ENCODE measurements at regions not wholly inside any gene's neighbourhood (a gene's known extent, or its start where the extent isn't known, plus 50 kb on each side); places are given as distances from the start of the nearest gene placed in this dataset.
"Not testable (repeated sequence)": the region's sequence is repeated elsewhere in the genome, so short reads cannot be mapped to it uniquely, and the experiment has no call there.

GRCh38 chr7:98705626-98706025, 88.5 kb downstream of the NPTX2 start:
- Histone ChIP-seq H3K4me3 (ENCODE audit: insufficient read depth, low read depth, low read length) (no peak overlapping the region), H3K27me3 (ENCODE audit: control insufficient read depth, insufficient read depth, low read length) (no peaks in the 10 kb centered on the region), H3K36me3 (replicated peaks; ENCODE audit: control insufficient read depth, insufficient read depth, low read length) (no peaks in the 10 kb centered on the region)
- no peak for DNase-seq

GRCh38 chr7:98707076-98707475, 90.0 kb downstream of the NPTX2 start:
- no peaks in the 10 kb centered on the region for H3K27me3 ChIP-seq (ENCODE audit: control insufficient read depth, insufficient read depth, low read length)
- no peak overlapping the region for H3K4me3 ChIP-seq (ENCODE audit: insufficient read depth, low read depth, low read length)
- no peak for DNase-seq
- H3K36me3 ChIP-seq (replicated peaks; ENCODE audit: control insufficient read depth, insufficient read depth, low read length) = no peaks in the 10 kb centered on the region

DNA sequence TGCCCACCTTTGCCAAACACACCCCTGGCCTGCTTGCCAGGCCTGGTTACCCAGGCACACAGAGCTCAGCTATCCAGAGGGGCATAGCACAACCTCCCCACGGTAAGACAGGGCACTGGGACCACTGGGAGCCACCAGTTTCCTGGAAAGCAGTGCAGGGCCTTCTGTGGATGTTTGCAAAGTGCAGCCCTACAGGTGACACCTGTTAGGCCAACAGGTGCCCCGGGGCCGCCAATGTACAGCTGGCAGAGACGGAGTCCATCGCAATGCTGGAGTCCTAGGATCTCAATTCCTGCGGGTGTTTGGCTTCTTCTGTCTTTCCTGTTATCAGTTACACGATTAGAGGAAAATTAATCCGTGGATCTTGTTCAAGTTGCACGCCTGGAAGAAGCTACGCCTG, 94.9 kb downstream of the NPTX2 start:
- Histone ChIP-seq H3K27me3 (ENCODE audit: control insufficient read depth, insufficient read depth, low read length) (no peaks in the 10 kb centered on the region), H3K4me3 (ENCODE audit: insufficient read depth, low read depth, low read length) (no peak overlapping the region), H3K36me3 (replicated peaks; ENCODE audit: control insufficient read depth, insufficient read depth, low read length) (no peaks in the 10 kb centered on the region)
- no peak for DNase-seq

- Histone ChIP-seq H3K4me3 (ENCODE audit: insufficient read depth, low read depth, low read length) (no peak overlapping the region), H3K36me3 (replicated peaks; ENCODE audit: control insufficient read depth, insufficient read depth, low read length) (no peaks in the 10 kb centered on the region), H3K27me3 (ENCODE audit: control insufficient read depth, insufficient read depth, low read length) (no peaks in the 10 kb centered on the region)
- DNase-seq = no peak
These were observed 96.2 kb downstream of the NPTX2 start for GRCh38 chr7:98713165-98713810.

GRCh38 chr7:98719396-98719795, 102.3 kb downstream of the NPTX2 start:
- no peak for DNase-seq
- no peaks in the 10 kb centered on the region for H3K27me3 ChIP-seq (ENCODE audit: control insufficient read depth, insufficient read depth, low read length)
- no peaks in the 10 kb centered on the region for H3K36me3 ChIP-seq (replicated peaks; ENCODE audit: control insufficient read depth, insufficient read depth, low read length)
- no peak overlapping the region for H3K4me3 ChIP-seq (ENCODE audit: insufficient read depth, low read depth, low read length)

GRCh38 chr7:98722402-98722801, 105.3 kb downstream of the NPTX2 start:
- no peak for DNase-seq
- Histone ChIP-seq H3K4me3 (ENCODE audit: insufficient read depth, low read depth, low read length) (no peak overlapping the region), H3K36me3 (replicated peaks; ENCODE audit: control insufficient read depth, insufficient read depth, low read length) (no peaks in the 10 kb centered on the region), H3K27me3 (ENCODE audit: control insufficient read depth, insufficient read depth, low read length) (no peaks in the 10 kb centered on the region)

- no peaks in the 10 kb centered on the region for H3K27me3 ChIP-seq (ENCODE audit: control insufficient read depth, insufficient read depth, low read length)
These were observed 107.5 kb downstream of the NPTX2 start for GRCh38 chr7:98724591-98724990.

DNA sequence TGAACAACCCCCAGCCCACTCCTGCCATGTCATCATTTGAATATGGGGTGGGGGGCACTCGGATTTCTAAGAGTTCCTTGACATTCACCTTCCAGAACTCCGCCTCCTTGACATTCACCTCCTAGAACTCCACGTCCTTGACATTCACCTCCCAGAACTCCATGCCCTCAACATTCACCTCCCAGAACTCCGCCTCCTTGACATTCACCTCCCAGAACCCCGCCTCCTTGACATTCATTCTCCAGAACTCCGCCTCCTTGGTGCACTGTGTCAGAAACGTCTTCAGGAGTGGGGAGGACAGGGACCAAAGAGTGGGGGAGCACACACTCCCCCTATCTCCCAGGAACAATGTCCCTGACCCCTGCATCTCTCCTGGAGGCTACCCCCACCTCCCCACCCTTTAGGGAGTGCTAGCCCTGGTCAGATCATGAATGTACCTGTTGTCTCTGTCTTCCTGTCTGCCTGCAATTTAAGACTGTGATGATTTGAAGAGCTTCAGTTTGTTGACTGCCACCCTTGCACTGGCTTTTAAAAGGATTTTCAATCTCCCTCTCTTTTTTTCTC, 110.1 kb downstream of the NPTX2 start:
- Histone ChIP-seq H3K36me3 (replicated peaks; ENCODE audit: control insufficient read depth, insufficient read depth, low read length) (no peaks in the 10 kb centered on the region), H3K4me3 (ENCODE audit: insufficient read depth, low read depth, low read length) (no peak overlapping the region), H3K27me3 (ENCODE audit: control insufficient read depth, insufficient read depth, low read length) (no peaks in the 10 kb centered on the region)
- peak; percentile 59 for DNase-seq

More at GRCh38 chr7:98724591-98724990, 107.5 kb downstream of the NPTX2 start:
- H3K36me3 ChIP-seq (replicated peaks; ENCODE audit: control insufficient read depth, insufficient read depth, low read length) = no peaks in the 10 kb centered on the region
- DNase-seq = no peak
- H3K4me3 ChIP-seq (ENCODE audit: insufficient read depth, low read depth, low read length) = no peak overlapping the region

DNA sequence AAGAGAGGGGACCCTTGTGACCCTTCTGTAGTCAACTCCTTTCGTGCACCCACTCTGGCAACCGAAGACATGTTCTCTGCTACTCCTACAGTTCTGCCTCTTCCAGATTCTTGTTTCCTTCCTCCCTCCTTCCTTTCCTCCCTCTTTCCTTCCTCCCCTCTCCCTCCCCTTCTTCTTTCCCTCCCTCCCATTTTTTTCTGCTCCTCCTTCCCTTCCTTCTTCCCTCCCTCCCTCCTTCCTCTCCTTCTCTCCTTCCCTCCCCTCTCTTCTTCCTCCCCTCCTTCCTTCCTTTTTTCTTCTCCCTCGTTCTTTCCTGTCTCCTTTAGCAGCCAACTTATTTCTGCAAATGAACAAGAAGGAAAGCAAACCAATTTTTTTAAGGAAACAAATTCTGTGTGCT, 111.5 kb downstream of the NPTX2 start:
- H3K36me3 ChIP-seq (replicated peaks; ENCODE audit: control insufficient read depth, insufficient read depth, low read length) = no peaks in the 10 kb centered on the region

DNA sequence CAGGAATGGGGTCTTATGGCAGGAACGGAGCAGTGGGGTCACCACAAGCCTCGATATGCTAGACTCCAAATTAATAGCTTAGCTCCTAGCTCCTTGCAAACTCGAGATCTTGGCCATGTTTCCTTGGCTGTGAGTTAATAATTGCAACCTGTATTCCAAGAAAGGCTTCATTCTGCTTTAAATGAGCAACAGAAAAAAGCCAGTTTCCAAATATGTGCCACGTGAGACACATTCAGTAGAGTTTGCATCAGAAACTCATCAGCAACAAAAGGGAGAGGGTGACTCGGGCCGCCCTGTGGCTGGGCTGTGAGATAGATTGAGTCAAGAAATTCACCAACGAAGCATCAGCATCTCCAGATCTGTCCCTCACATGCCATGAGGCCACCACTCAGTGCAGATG, 112.0 kb downstream of the NPTX2 start:
- no peak overlapping the region for H3K4me3 ChIP-seq (ENCODE audit: insufficient read depth, low read depth, low read length)
- no peaks in the 10 kb centered on the region for H3K36me3 ChIP-seq (replicated peaks; ENCODE audit: control insufficient read depth, insufficient read depth, low read length)
- H3K27me3 ChIP-seq (ENCODE audit: control insufficient read depth, insufficient read depth, low read length) = no peaks in the 10 kb centered on the region
- no peak for DNase-seq

More for the DNA sequence above, 111.5 kb downstream of the NPTX2 start:
- no peak for DNase-seq
- Histone ChIP-seq H3K4me3 (ENCODE audit: insufficient read depth, low read depth, low read length) (no peak overlapping the region), H3K27me3 (ENCODE audit: control insufficient read depth, insufficient read depth, low read length) (no peaks in the 10 kb centered on the region)

GRCh38 chr7:98730326-98730725, 113.2 kb downstream of the NPTX2 start:
- Histone ChIP-seq H3K27me3 (ENCODE audit: control insufficient read depth, insufficient read depth, low read length) (no peaks in the 10 kb centered on the region), H3K36me3 (replicated peaks; ENCODE audit: control insufficient read depth, insufficient read depth, low read length) (no peaks in the 10 kb centered on the region), H3K4me3 (ENCODE audit: insufficient read depth, low read depth, low read length) (no peak overlapping the region)
- DNase-seq = peak; percentile 64

- H3K36me3 ChIP-seq (replicated peaks; ENCODE audit: control insufficient read depth, insufficient read depth, low read length) = no peaks in the 10 kb centered on the region
- H3K4me3 ChIP-seq (ENCODE audit: insufficient read depth, low read depth, low read length) = no peak overlapping the region
- H3K27me3 ChIP-seq (ENCODE audit: control insufficient read depth, insufficient read depth, low read length) = no peaks in the 10 kb centered on the region
- no peak for DNase-seq
These were observed 114.6 kb downstream of the NPTX2 start for GRCh38 chr7:98731651-98732050.

DNA sequence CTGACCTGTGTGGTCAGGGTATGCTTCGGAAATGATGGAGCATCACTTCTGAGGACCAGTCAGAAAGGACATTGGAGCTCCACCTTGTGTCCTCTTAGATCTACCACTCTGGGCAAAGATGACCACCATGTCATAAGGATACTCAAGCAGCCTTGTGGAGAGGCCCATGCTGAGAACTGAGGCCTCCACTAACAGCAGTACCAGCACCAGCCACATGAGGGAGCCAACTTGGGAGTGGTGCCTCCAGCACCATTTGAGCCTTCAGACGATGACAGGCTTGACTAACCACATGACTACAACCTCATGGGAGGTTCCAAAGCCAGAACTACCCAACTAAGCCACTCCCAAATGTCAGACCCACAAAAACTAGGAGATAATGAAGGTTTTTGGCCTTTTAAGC, 116.0 kb downstream of the NPTX2 start:
- Histone ChIP-seq H3K4me3 (ENCODE audit: insufficient read depth, low read depth, low read length) (no peak overlapping the region), H3K27me3 (ENCODE audit: control insufficient read depth, insufficient read depth, low read length) (no peaks in the 10 kb centered on the region), H3K36me3 (replicated peaks; ENCODE audit: control insufficient read depth, insufficient read depth, low read length) (no peaks in the 10 kb centered on the region)
- DNase-seq = peak; percentile 87

GRCh38 chr7:98735801-98736200, 118.7 kb downstream of the NPTX2 start:
- Histone ChIP-seq H3K27me3 (ENCODE audit: control insufficient read depth, insufficient read depth, low read length) (no peaks in the 10 kb centered on the region), H3K36me3 (replicated peaks; ENCODE audit: control insufficient read depth, insufficient read depth, low read length) (no peaks in the 10 kb centered on the region), H3K4me3 (ENCODE audit: insufficient read depth, low read depth, low read length) (no peak overlapping the region)
- no peak for DNase-seq

- DNase-seq; H3K27me3 ChIP-seq (ENCODE audit: control insufficient read depth, insufficient read depth, low read length); H3K4me3 ChIP-seq (ENCODE audit: insufficient read depth, low read depth, low read length); H3K36me3 ChIP-seq (replicated peaks; ENCODE audit: control insufficient read depth, insufficient read depth, low read length): not testable (repeated sequence)
These were observed 119.4 kb downstream of the NPTX2 start for GRCh38 chr7:98736461-98736860.

- no peaks in the 10 kb centered on the region for H3K27me3 ChIP-seq (ENCODE audit: control insufficient read depth, insufficient read depth, low read length)
These were observed 120.1 kb downstream of the NPTX2 start for GRCh38 chr7:98737176-98737575.

More at GRCh38 chr7:98737176-98737575, 120.1 kb downstream of the NPTX2 start:
- DNase-seq = no peak
- H3K4me3 ChIP-seq (ENCODE audit: insufficient read depth, low read depth, low read length) = no peak overlapping the region
- H3K36me3 ChIP-seq (replicated peaks; ENCODE audit: control insufficient read depth, insufficient read depth, low read length) = no peaks in the 10 kb centered on the region
